Trophoblast cell (in vitro differentiated cells and primary cell): ENCODE measurements at regions not wholly inside any gene's neighbourhood (a gene's known extent, or its start where the extent isn't known, plus 50 kb on each side); places are given as distances from the start of the nearest gene placed in this dataset.
A peak's percentile ranks its signal among the peaks of the same experiment; 100 is the strongest.

Source experiments
- DNase-seq, 2 donors: peaks; one replicate each; pipeline ENCODE4 v3.0.0-alpha.2; 2016
- H2AFZ ChIP-seq: 2 replicates; pipeline ENCODE4 v1.6.1; 2013; ENCODE audit warnings: low read length, moderate library complexity, mild to moderate bottlenecking; ENCODE audit not compliant: insufficient read depth, poor library complexity
- H2AK5ac ChIP-seq: 2 replicates; pipeline ENCODE4 v1.6.1; 2013; ENCODE audit warnings: mild to moderate bottlenecking, low read length
- H2BK120ac ChIP-seq: 2 replicates; pipeline ENCODE4 v1.6.1; 2013; ENCODE audit warnings: low read length, mild to moderate bottlenecking, moderate library complexity; ENCODE audit not compliant: insufficient read depth, poor library complexity
- H2BK12ac ChIP-seq: 2 replicates; pipeline ENCODE4 v1.6.1; 2013; ENCODE audit warnings: mild to moderate bottlenecking, low read length, moderate library complexity
- H2BK5ac ChIP-seq: 2 replicates; pipeline ENCODE4 v1.6.1; 2013; ENCODE audit warnings: low read length, low read depth, moderate library complexity, mild to moderate bottlenecking; ENCODE audit not compliant: poor library complexity
- H3K14ac ChIP-seq: 2 replicates; pipeline ENCODE4 v1.6.1; 2013; ENCODE audit warnings: mild to moderate bottlenecking, low read length
- H3K18ac ChIP-seq: 2 replicates; pipeline ENCODE4 v1.6.1; 2013; ENCODE audit warnings: mild to moderate bottlenecking, low read length
- H3K23ac ChIP-seq: 2 replicates; pipeline ENCODE4 v1.6.1; 2013; ENCODE audit warnings: low read length
- H3K27ac ChIP-seq: 2 replicates; pipeline ENCODE4 v1.5.1; 2013; ENCODE audit warnings: low read depth, mild to moderate bottlenecking, inconsistent platforms, low read length, moderate library complexity
- H3K27me3 ChIP-seq: 2 replicates; pipeline ENCODE4 v1.6.1; 2013; ENCODE audit warnings: inconsistent platforms, mild to moderate bottlenecking, low read length, moderate library complexity; ENCODE audit not compliant: insufficient read depth
- H3K36me3 ChIP-seq, 2 experiments: 1 replicate in 1 of 2; 2 replicates in 1 of 2; pipeline ENCODE4 v1.6.1; 2013; ENCODE audit warnings: low read length in 2 of 2, mild to moderate bottlenecking in 2 of 2, moderate library complexity in 1 of 2; ENCODE audit not compliant: insufficient read depth in 2 of 2, control insufficient read depth in 1 of 2
- H3K4ac ChIP-seq: 2 replicates; pipeline ENCODE4 v1.6.1; 2013; ENCODE audit warnings: low read depth, mild to moderate bottlenecking, low read length, moderate library complexity
- H3K4me1 ChIP-seq, 2 experiments: 1 replicate in 1 of 2; 2 replicates in 1 of 2; pipeline ENCODE4 v1.6.1; 2013; ENCODE audit warnings: low read length in 2 of 2, mild to moderate bottlenecking in 2 of 2, moderate library complexity in 1 of 2; ENCODE audit not compliant: insufficient read depth in 2 of 2, control insufficient read depth in 1 of 2
- H3K4me2 ChIP-seq: 2 replicates; pipeline ENCODE4 v1.6.1; 2013; ENCODE audit warnings: inconsistent platforms, mild to moderate bottlenecking, low read length, moderate library complexity
- H3K4me3 ChIP-seq: 2 replicates; pipeline ENCODE4 v1.5.1; 2013; ENCODE audit warnings: mild to moderate bottlenecking, low read depth, low read length, inconsistent platforms
- H3K79me1 ChIP-seq: one replicate; pipeline ENCODE4 v1.6.1; 2013; ENCODE audit warnings: low read length
- H3K79me2 ChIP-seq: 2 replicates; pipeline ENCODE4 v1.6.1; 2013; ENCODE audit warnings: low read length, mild to moderate bottlenecking; ENCODE audit not compliant: control insufficient read depth, insufficient read depth, poor library complexity
- H3K9ac ChIP-seq: 2 replicates; pipeline ENCODE4 v1.6.1; 2013; ENCODE audit warnings: mild to moderate bottlenecking, low read length
- H3K9me3 ChIP-seq: 2 replicates; pipeline ENCODE4 v1.6.1; 2013; ENCODE audit warnings: low read depth, mild to moderate bottlenecking, control low read depth, inconsistent platforms, low read length; ENCODE audit not compliant: insufficient read depth
- H4K12ac ChIP-seq: 2 replicates; pipeline ENCODE4 v1.6.1; 2013; ENCODE audit warnings: low read depth, mild to moderate bottlenecking, low read length, moderate library complexity
- H4K8ac ChIP-seq: 2 replicates; pipeline ENCODE4 v1.6.1; 2013; ENCODE audit warnings: low read depth, mild to moderate bottlenecking, low read length, moderate library complexity
- H4K91ac ChIP-seq: one replicate; pipeline ENCODE4 v1.6.1; 2013; ENCODE audit warnings: low read depth, mild to moderate bottlenecking, low read length, moderate library complexity
- WGBS: extraction: QIAGEN DNeasy Blood & Tissue Kit; methylation state at CpG from one replicate; pipeline ENCODE4 v1.1.7; 2013; ENCODE audit warnings: missing lambda C conversion rate; ENCODE audit not compliant: insufficient read length, insufficient coverage; ENCODE audit errors: extremely low coverage; 5-methylcytosine and 5-hydroxymethylcytosine counted together

DNA sequence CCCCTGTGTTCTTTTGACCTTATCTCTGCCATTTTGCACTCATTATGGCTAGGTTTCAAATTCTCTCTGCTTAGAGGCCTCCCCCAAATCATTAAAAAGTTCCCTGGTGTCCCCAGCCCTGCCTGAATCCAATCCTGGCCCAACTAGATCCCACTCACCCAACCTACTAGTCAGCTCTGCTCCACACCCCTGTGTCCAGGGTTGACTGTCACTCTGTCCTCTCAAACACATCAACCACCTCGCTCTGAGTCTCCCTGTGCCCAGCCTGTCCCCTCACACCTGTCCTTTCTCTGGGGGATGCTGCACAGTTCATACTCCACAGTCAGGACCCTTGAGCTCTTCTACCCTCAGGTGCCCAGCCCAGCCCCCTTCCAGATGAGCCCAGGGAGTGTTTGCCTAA lies 154.2 kb upstream of the SV2C start:
- Histone ChIP-seq H3K4me1 (peaks cover 0 to 5% of the 10 kb centered on the region in 2 experiments), H2BK12ac (no peak overlapping the region), H3K23ac (no peak overlapping the region), H2AK5ac (no peak overlapping the region), H3K79me2 (no peaks in the 10 kb centered on the region), H3K79me1 (peaks cover 2% of the 10 kb centered on the region), H4K91ac (no peak overlapping the region), H3K4me3 (no peak overlapping the region), H2AFZ (no peak overlapping the region), H3K9me3 (peaks cover 2% of the 10 kb centered on the region), H3K18ac (no peak overlapping the region), H4K8ac (no peak overlapping the region), H3K9ac (no peak overlapping the region), H3K14ac (no peak overlapping the region), H3K27me3 (no peaks in the 10 kb centered on the region), H2BK5ac (no peak overlapping the region), H3K27ac (no peak overlapping the region), H3K4me2 (no peak overlapping the region), H3K4ac (no peak overlapping the region), H4K12ac (no peak overlapping the region), H3K36me3 (no peaks in the 10 kb centered on the region), H2BK120ac (no peak overlapping the region)
- no peak for DNase-seq
- WGBS: no CpG with 5 or more reads among the region's 1 CpG

DNA sequence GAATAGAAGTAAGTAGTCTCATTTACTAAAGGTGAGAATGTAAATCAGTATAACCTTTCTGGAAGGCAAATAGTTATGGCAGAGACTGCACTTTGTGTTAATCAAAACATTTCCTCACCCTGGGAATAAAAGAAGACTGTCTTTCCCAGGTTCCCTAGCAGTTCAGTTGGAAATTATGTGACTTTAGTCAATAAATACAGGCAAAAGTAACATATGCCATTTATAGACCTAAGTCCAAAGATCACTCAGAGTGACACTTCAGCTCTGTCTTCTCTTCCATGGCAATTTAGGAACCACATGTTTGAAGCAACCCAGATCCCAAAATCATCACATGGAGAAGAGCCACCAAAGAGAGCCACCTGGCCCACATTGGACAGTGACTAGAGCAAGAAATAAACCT lies 160.7 kb upstream of the SV2C start:
- Histone ChIP-seq H4K8ac (no peak overlapping the region), H3K4ac (no peak overlapping the region), H3K79me2 (no peaks in the 10 kb centered on the region), H3K27me3 (no peaks in the 10 kb centered on the region), H3K27ac (no peak overlapping the region), H2BK12ac (no peak overlapping the region), H2AK5ac (no peak overlapping the region), H4K91ac (no peak overlapping the region), H4K12ac (no peak overlapping the region), H3K18ac (no peak overlapping the region), H3K14ac (no peak overlapping the region), H3K9ac (no peak overlapping the region), H3K79me1 (no peaks in the 10 kb centered on the region), H2BK120ac (no peak overlapping the region), H2BK5ac (no peak overlapping the region), H2AFZ (no peak overlapping the region), H3K23ac (no peak overlapping the region), H3K36me3 (no peaks in the 10 kb centered on the region), H3K4me3 (no peak overlapping the region), H3K4me1 (no peaks in the 10 kb centered on the region), H3K4me2 (no peak overlapping the region), H3K9me3 (peaks cover 7% of the 10 kb centered on the region)
- no peak for DNase-seq

DNA sequence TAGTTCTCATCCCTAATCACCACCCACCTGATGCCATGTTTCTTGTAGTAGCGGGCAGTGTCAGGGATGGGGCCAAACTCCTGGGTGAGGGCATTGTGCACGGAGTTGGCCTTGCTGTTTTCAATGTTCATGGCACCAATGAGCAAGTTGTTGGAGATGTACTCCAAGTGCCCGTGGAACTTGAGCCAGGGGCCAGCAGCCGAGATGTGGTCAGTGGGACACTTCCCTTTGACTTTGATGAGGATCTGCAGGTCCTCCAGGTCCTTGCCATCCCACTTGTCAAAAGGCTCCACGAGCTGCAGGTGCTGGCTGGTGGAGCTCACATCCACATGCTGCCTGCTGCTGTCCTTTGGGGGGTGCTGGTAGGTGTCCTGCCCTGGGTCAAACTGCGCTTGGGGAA lies 162.2 kb upstream of the SV2C start:
- DNase-seq: no peak
- no peaks in the 10 kb centered on the region for H3K79me2 ChIP-seq
- H2BK5ac ChIP-seq: no peak overlapping the region
- H4K8ac ChIP-seq: no peak overlapping the region
- H4K91ac ChIP-seq: no peak overlapping the region
- H3K4ac ChIP-seq: no peak overlapping the region
- no peak overlapping the region for H3K23ac ChIP-seq
- no peak overlapping the region for H3K4me2 ChIP-seq
- H3K18ac ChIP-seq: no peak overlapping the region
- no peaks in the 10 kb centered on the region for H3K4me1 ChIP-seq
- no peak overlapping the region for H2BK12ac ChIP-seq
- peak overlapping the region; percentile 6 for H3K4me3 ChIP-seq
- no peak overlapping the region for H3K9ac ChIP-seq
- no peak overlapping the region for H2BK120ac ChIP-seq
- peaks cover 7% of the 10 kb centered on the region for H3K9me3 ChIP-seq
- H3K36me3 ChIP-seq: no peaks in the 10 kb centered on the region
- no peak overlapping the region for H3K27ac ChIP-seq
- no peak overlapping the region for H4K12ac ChIP-seq
- H3K27me3 ChIP-seq: no peaks in the 10 kb centered on the region
- no peak overlapping the region for H3K14ac ChIP-seq
- H3K79me1 ChIP-seq: no peaks in the 10 kb centered on the region
- H2AFZ ChIP-seq: no peak overlapping the region
- no CpG with 5 or more reads among the region's 6 CpGs for WGBS
- H2AK5ac ChIP-seq: no peak overlapping the region

DNA sequence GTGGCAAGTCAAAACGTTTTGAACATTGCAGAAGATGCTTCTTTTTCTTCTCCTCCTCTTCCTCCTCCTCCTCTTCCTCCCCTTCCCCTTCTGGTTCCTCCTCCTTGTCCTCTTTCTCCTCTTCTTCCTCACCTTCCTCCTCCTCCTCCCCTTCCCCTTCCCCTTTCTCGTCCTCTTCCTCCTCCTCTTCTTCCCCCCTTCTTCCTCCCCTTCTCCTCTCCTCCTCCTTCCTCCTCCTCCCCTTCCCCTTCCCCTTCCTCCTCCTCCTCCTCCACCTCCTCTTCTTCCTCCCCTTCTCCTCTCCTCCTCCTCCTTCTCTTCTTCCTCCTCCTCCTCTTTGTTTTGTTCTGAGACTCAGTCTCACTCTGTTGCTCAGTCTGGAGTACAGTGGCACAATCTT lies 167.0 kb upstream of the SV2C start:
- Histone ChIP-seq H2AFZ (no peak overlapping the region), H4K8ac (no peak overlapping the region), H2BK5ac (no peak overlapping the region), H3K36me3 (no peaks in the 10 kb centered on the region), H3K9ac (no peak overlapping the region), H3K23ac (no peak overlapping the region), H3K79me2 (no peaks in the 10 kb centered on the region), H2AK5ac (no peak overlapping the region), H3K4me2 (no peak overlapping the region), H3K18ac (no peak overlapping the region), H2BK120ac (no peak overlapping the region), H2BK12ac (no peak overlapping the region), H3K14ac (no peak overlapping the region), H4K12ac (no peak overlapping the region), H3K4ac (no peak overlapping the region), H4K91ac (no peak overlapping the region), H3K27ac (no peak overlapping the region), H3K79me1 (no peaks in the 10 kb centered on the region), H3K4me1 (no peaks in the 10 kb centered on the region), H3K4me3 (no peak overlapping the region), H3K27me3 (no peaks in the 10 kb centered on the region), H3K9me3 (peaks cover 7% of the 10 kb centered on the region)
- no peak for DNase-seq
- WGBS: no CpG with 5 or more reads among the region's 2 CpGs

DNA sequence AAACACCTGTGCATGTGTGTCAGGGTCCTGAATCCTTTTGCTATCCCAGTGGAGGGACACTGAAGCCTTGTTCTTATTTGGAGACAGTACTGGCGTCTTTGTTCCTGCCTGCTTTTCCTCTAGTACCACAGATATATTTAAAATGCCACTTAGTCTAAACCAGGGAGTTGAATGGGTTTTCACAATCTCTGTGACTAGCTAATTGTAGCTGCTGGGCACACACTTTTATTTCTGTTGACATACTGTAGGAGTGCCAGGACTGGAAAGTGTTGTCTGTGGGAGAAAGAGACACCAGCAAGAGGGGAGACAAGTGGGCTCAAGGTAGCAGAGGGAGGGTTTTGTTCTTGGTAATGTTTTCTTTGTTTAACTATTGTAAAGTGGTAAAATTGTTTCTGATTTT lies 174.0 kb upstream of the SV2C start:
- no peak overlapping the region for H4K8ac ChIP-seq
- H3K79me2 ChIP-seq: no peaks in the 10 kb centered on the region
- H3K36me3 ChIP-seq: no peaks in the 10 kb centered on the region
- no peak overlapping the region for H3K27ac ChIP-seq
- no peak overlapping the region for H3K4ac ChIP-seq
- no peak overlapping the region for H2AK5ac ChIP-seq
- no peak overlapping the region for H2BK120ac ChIP-seq
- no peak overlapping the region for H3K18ac ChIP-seq
- no peak overlapping the region for H3K4me2 ChIP-seq
- H3K4me3 ChIP-seq: no peak overlapping the region
- H3K27me3 ChIP-seq: no peaks in the 10 kb centered on the region
- no CpG with 5 or more reads among the region's 1 CpG for WGBS
- H4K91ac ChIP-seq: no peak overlapping the region
- no peak for DNase-seq
- H3K23ac ChIP-seq: no peak overlapping the region
- H2BK12ac ChIP-seq: no peak overlapping the region
- no peak overlapping the region for H2AFZ ChIP-seq
- H4K12ac ChIP-seq: no peak overlapping the region
- no peak overlapping the region for H3K14ac ChIP-seq
- H3K4me1 ChIP-seq: no peaks in the 10 kb centered on the region
- no peak overlapping the region for H3K9ac ChIP-seq
- H2BK5ac ChIP-seq: no peak overlapping the region
- no peaks in the 10 kb centered on the region for H3K9me3 ChIP-seq
- no peaks in the 10 kb centered on the region for H3K79me1 ChIP-seq
